GM12891 (cell line): ENCODE measurements at regions not wholly inside any gene's neighbourhood (a gene's known extent, or its start where the extent isn't known, plus 50 kb on each side); places are given as distances from the start of the nearest gene placed in this dataset.

Experiments used
- DNase-seq: peaks from one replicate; pipeline ENCODE4 v3.0.0; 2011; ENCODE audit warnings: low spot score; ENCODE audit not compliant: insufficient read length
- FAIRE-seq: peaks from 2 replicates; lab custom pipeline; 2011; peaks lifted over from hg19 to GRCh38; lab: Jason Lieb, UNC
- PAX5 ChIP-seq: IDR thresholded peaks from 2 replicates; pipeline ENCODE4 v1.6.1; 2011; ENCODE audit warnings: low read length, moderate library complexity, mild to moderate bottlenecking; ENCODE audit not compliant: insufficient read depth, severe bottlenecking
- POLR2A ChIP-seq: IDR thresholded peaks from 2 replicates; pipeline ENCODE4 v1.6.1; 2011; ENCODE audit warnings: low read depth, low read length, control low read depth
- POLR2AphosphoS5 ChIP-seq: IDR thresholded peaks from 2 replicates; pipeline ENCODE4 v1.6.1; 2011; ENCODE audit warnings: low read depth, low read length, control low read depth
- POU2F2 ChIP-seq: IDR thresholded peaks from 2 replicates; pipeline ENCODE4 v1.6.1; 2011; ENCODE audit warnings: low read depth, mild to moderate bottlenecking, control low read depth, low read length, moderate library complexity
- SPI1 ChIP-seq: IDR thresholded peaks from 2 replicates; pipeline ENCODE4 v1.6.1; 2011; ENCODE audit warnings: low read depth, low read length, control low read depth
- TAF1 ChIP-seq: IDR thresholded peaks from 2 replicates; pipeline ENCODE4 v1.6.1; 2011; ENCODE audit warnings: low read depth, low read length, control low read depth

DNA sequence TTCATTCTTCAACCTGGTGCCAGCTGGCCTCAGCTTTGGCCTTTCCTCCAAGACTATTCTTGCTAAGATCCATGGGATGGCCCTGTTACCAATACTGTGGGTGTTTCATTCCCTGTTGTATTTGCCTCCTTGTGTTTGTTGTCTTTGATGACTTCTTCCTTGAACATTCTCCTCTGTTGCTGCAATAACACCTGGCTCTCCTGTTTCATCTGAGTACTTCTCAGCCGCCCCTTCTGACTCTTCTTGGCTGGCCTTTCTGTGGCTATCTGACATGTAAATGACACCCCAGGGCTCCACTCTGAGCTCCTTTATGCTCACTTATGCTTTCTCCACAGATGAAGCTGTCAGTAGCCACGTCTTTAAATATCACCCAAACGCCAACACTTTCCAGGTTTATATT, 302.7 kb upstream of the CHRNA7 start:
- TF ChIP-seq TAF1 (no peak), POLR2A (no peak), SPI1 (no peak), POLR2AphosphoS5 (no peak), PAX5 (no peak), POU2F2 (no peak)
- DNase-seq (no peak), FAIRE-seq (no peak)

- no peak for DNase-seq
- FAIRE-seq = no peak
- TF ChIP-seq SPI1 (no peak), PAX5 (no peak), POLR2A (no peak), POU2F2 (no peak), POLR2AphosphoS5 (no peak), TAF1 (no peak)
These were observed 297.6 kb upstream of the CHRNA7 start for GRCh38 chr15:31732726-31733125.

DNA sequence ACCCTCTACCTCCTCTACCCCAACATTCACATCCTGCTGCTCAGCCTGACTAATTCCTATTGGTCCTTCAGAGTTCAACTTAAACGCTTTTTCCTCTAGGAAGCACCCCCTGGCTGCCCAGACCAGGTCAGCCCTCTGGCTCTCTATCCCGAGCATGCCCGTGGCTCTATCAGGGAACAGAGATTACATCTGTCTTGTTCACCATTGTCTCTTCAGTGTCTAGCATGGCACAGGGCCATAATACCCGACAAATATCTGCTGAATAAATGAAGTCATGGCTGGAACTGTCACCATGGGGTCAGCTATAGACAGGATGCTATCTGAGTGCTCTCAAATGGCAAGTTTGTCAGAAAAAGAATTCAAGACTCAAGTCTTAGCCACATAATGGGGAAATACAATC, 296.9 kb upstream of the CHRNA7 start:
- DNase-seq (no peak), FAIRE-seq (no peak)
- no peak for TF ChIP-seq TAF1
- TF ChIP-seq SPI1 = no peak
- TF ChIP-seq POLR2A = no peak
- no peak for TF ChIP-seq POU2F2
- no peak for TF ChIP-seq PAX5
- TF ChIP-seq POLR2AphosphoS5 = no peak

DNA sequence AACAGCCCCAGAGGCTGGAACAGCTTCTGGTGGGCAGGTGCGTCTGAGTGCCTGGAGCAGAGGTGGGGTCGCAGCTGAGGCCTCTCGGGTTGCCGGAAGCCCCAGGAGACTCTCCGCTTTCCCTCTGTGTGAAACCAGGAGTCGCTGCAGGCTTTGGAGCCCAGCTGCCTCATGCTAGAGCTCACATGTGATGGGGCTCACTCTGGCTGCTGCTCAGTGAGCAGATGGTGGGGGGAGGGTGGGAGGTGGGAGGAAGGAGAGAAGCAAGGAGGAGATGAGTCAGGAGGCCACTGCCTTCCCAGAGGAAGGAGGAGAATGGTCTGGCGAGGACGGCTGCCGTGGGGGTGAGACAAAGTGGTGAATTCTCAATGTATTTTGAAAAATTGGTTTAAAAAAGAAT, 290.1 kb upstream of the CHRNA7 start:
- TF ChIP-seq PAX5 (no peak), TAF1 (no peak), POU2F2 (no peak), SPI1 (no peak), POLR2A (no peak), POLR2AphosphoS5 (no peak)
- FAIRE-seq = no peak
- DNase-seq = no peak

DNA sequence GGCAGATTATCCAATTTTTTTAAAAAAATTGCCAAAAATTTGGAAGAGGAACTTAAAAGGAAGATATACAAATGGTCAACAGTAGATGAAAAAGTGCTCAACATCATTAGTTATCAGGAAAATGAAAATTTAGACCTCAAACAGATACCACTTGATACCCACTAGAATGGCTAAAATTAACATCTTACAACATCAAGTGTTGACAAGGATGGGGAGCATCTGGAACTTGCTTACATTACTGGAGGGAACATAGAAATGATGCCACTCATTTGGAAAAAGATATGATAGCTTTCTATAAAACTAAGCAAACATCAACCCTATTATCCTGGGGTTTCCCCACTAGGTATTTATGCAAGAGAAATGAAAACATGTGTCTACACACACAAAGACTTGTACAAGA, 284.5 kb upstream of the CHRNA7 start:
- no peak for DNase-seq
- TF ChIP-seq PAX5 (no peak), POLR2AphosphoS5 (no peak)
- no peak for FAIRE-seq

- no peak for FAIRE-seq
- TF ChIP-seq SPI1 (no peak), POU2F2 (no peak), POLR2AphosphoS5 (no peak), TAF1 (no peak), PAX5 (no peak), POLR2A (no peak)
- no peak for DNase-seq
These were observed 278.1 kb upstream of the CHRNA7 start for GRCh38 chr15:31752065-31752762.

- TF ChIP-seq SPI1 = no peak
- no peak for TF ChIP-seq POU2F2
- no peak for TF ChIP-seq POLR2A
- TF ChIP-seq POLR2AphosphoS5 = no peak
- TF ChIP-seq TAF1 = no peak
- no peak for TF ChIP-seq PAX5
- no peak for DNase-seq
- no peak for FAIRE-seq
These were observed 277.4 kb upstream of the CHRNA7 start for GRCh38 chr15:31752905-31753304.

GRCh38 chr15:31758126-31758525, 272.2 kb upstream of the CHRNA7 start:
- FAIRE-seq (no peak), DNase-seq (no peak)
- TF ChIP-seq SPI1 = no peak
- no peak for TF ChIP-seq POU2F2
- no peak for TF ChIP-seq TAF1

GRCh38 chr15:31768055-31768454, 262.3 kb upstream of the CHRNA7 start:
- FAIRE-seq (no peak), DNase-seq (no peak)
- no peak for TF ChIP-seq POLR2A

DNA sequence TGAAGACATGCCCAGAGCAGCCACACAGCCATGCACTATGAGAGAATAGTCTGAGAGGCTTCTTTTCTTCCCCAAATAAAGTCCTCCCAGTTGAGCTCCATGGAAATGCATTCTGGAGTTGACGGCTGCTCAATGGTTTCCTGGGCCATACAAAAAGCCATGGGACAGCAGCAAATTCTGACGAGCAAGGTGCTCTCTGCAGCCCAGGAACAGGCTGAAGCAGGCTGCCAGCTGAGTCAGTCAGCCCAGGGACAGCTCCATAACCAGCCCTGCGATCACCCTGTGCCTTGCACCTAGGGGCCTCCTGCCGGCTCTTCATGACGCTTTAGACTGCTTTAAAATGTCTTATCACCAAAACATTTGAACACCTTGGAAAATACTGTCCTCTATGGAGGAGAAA, 256.3 kb upstream of the CHRNA7 start:
- DNase-seq (no peak), FAIRE-seq (no peak)
- no peak for TF ChIP-seq POLR2A
- TF ChIP-seq POU2F2 = no peak
- TF ChIP-seq TAF1 = no peak
- TF ChIP-seq POLR2AphosphoS5 = no peak
- TF ChIP-seq SPI1 = no peak
- no peak for TF ChIP-seq PAX5
